Heart left ventricle (tissue), 13 donors: ENCODE measurements at regions not wholly inside any gene's neighbourhood (a gene's known extent, or its start where the extent isn't known, plus 50 kb on each side); places are given as distances from the start of the nearest gene placed in this dataset.

Experiments used
- POLR2A ChIP-seq, 2 donors: fragments of 450-650 bp; IDR thresholded peaks; one replicate each; pipeline ENCODE4 v1.6.1; 2017; ENCODE audit warnings: antibody characterized with exemption in 2 of 2, mild to moderate bottlenecking in 2 of 2, moderate library complexity in 2 of 2
- TF ChIP-seq, protein P1 (sequence below), 12 donors: fragments of 200-600 bp; sonication (generic) in 4 of 12; IDR thresholded peaks; one replicate each; pipeline versions ENCODE4 v1.5.0 to v1.8.0; 2018 to 2022; ENCODE audit warnings: antibody characterized with exemption in 12 of 12, mild to moderate bottlenecking in 5 of 12
- donor health status: ischemic (EF 13 %, LVEDD 7.1; RV severe dilation, severe dysfunction).
- donor health status: DM: no; HTN: yes; CAD: no.
- donor health status: DM: no; HTN: no; CAD: no.
- donor health status: ischemic (EF 25% LVEDD 6.9; RV normal size, moderate dysfunction).
- donor health status: ischemic (EF 25% LVEDD 5.7; RV mildly dilated, moderate dysfunction).
- donor health status: ischemic (EF 35%, LVEDD 5.7; RV mildly dilated, moderate dysfunction).
- donor health status: nonischemic (EF 11% LVEDD 7.7; RV severe dilation, severe dysfunction).
- donor health status: DM: yes; HTN: yes; CAD: no.
- donor health status: PGD.
- donor health status: ischemic (EF 29% LVEDD 5.4; RV normal size, mild dysfunction).
- donor health status: nonischemic (EF 23%, LVEDD 6.1; RV moderate dilation, normal function).

- TF ChIP-seq, protein P1, sequence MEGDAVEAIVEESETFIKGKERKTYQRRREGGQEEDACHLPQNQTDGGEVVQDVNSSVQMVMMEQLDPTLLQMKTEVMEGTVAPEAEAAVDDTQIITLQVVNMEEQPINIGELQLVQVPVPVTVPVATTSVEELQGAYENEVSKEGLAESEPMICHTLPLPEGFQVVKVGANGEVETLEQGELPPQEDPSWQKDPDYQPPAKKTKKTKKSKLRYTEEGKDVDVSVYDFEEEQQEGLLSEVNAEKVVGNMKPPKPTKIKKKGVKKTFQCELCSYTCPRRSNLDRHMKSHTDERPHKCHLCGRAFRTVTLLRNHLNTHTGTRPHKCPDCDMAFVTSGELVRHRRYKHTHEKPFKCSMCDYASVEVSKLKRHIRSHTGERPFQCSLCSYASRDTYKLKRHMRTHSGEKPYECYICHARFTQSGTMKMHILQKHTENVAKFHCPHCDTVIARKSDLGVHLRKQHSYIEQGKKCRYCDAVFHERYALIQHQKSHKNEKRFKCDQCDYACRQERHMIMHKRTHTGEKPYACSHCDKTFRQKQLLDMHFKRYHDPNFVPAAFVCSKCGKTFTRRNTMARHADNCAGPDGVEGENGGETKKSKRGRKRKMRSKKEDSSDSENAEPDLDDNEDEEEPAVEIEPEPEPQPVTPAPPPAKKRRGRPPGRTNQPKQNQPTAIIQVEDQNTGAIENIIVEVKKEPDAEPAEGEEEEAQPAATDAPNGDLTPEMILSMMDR (IDR thresholded peaks at IDR 0.05), result no peak
- TF ChIP-seq POLR2A (IDR thresholded peaks at IDR 0.05), result no peak
These were observed 428.7 kb downstream of the RERGL start for GRCh38 chr12:17661250-17661649.
